IgD-negative memory B cell (primary cell): ENCODE measurements at regions not wholly inside any gene's neighbourhood (a gene's known extent, or its start where the extent isn't known, plus 50 kb on each side); places are given as distances from the start of the nearest gene placed in this dataset.

Experiments used
- H3K27ac Mint-ChIP-seq, 3 donors: one replicate each; pipeline ENCODE4 v1.8.0; 2020 to 2022; ENCODE audit warnings: mild to moderate bottlenecking in 3 of 3, mixed read lengths in 3 of 3, moderate library complexity in 1 of 3
- H3K27me3 Mint-ChIP-seq: one replicate; pipeline ENCODE4 v1.8.0; 2021; ENCODE audit warnings: mixed read lengths
- H3K36me3 Mint-ChIP-seq: one replicate; pipeline ENCODE4 v1.8.0; 2020; ENCODE audit warnings: mild to moderate bottlenecking, mixed read lengths
- H3K4me1 Mint-ChIP-seq, 3 donors: one replicate each; pipeline ENCODE4 v1.8.0; 2020 to 2022; ENCODE audit warnings: mixed read lengths in 3 of 3, mild to moderate bottlenecking in 1 of 3
- H3K4me3 Mint-ChIP-seq, 4 donors: one replicate each; pipeline ENCODE4 v1.8.0; 2020 to 2022; ENCODE audit warnings: mild to moderate bottlenecking in 4 of 4, mixed read lengths in 4 of 4, moderate library complexity in 3 of 4
- H3K9me3 Mint-ChIP-seq, 3 donors: one replicate each; pipeline ENCODE4 v1.8.0; 2020 to 2021; ENCODE audit warnings: mixed read lengths in 3 of 3, mild to moderate bottlenecking in 1 of 3

DNA sequence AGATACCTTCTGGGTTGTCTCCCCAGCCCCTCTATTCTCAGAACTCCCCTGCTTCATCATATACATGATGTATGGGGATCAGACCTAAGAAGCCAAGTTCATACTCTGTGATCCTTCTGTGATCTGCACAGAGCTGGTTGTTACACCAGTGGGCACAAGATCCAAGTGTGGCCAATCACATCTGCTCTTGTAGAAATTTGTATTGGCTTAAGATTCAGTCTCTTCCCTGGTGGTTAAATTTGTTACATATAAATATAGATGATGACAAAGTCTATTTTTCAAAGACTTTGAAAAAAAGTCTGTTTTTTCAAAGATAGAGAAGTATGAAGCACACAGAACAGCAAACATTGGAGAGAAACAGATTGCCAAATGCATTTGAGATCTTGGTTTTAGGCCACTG lies 135.8 kb upstream of the FGGY start:
- Mint-ChIP-seq H3K27ac (no peak overlapping the region), H3K4me1 (no peaks in the 10 kb centered on the region), H3K9me3 (peaks cover 1 to 14% (median 9%) of the 10 kb centered on the region in 3 donors), H3K27me3 (peaks cover 7% of the 10 kb centered on the region), H3K36me3 (no peaks in the 10 kb centered on the region), H3K4me3 (no peak overlapping the region)

DNA sequence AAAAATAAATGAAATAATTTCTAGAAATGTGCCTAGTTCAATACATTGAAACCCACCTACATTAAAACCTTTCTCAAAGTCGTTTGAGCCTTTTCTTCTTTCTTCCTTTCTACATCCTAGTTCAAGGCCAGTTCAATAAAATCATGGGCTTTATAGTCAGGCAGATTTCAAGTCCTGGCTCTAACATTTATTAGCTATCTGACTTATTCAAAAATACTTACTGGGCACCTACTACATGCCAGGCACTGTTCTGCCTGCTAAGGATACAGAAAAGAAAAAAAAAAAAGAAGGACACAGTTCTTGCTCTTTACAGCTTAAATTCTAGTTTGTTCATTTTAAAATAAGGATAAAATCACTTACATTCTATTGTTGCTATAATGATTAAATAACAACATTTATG lies 134.2 kb upstream of the FGGY start:
- Mint-ChIP-seq H3K9me3 (peaks cover 4 to 15% (median 9%) of the 10 kb centered on the region in 3 donors), H3K4me3 (no peak overlapping the region), H3K36me3 (no peaks in the 10 kb centered on the region), H3K4me1 (no peaks in the 10 kb centered on the region), H3K27me3 (peaks cover 7% of the 10 kb centered on the region), H3K27ac (no peak overlapping the region)

DNA sequence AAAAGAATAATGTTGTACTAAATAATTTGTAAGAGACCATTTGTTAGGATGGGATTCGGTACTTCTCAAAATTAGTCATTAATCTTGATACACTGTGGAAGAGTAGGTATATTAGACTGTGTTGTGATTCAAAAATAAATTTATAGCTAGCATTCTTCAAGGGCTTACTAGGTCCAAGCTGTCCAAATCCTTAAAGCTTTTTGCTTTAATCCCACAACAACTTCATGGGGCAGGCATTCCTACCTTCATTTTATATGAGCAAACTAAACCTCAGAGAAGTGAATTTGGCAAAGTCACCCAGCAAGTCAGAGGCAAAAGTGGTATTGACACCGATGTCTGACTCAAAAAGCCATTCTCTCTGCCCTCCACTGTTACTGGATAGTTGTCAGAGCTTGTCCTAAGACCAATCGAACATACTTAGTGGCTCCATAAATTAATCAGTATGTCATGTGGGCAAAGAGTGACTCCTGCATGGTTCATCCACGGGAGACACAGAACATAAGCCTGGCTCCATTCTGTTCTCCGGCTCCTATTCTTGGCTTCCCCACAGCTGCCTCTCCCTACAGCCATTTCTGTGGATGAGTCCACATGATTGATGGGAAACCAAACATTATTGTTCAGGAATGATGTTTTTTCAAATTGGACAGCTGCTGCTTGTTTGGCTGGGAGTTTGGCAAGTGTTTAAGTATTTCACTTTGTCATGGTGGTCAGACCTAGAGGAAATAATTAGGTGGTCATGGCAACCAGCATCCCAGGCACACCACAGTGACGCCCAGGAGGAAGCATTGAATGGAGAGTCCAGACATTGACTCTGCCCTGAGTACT lies 133.4 kb upstream of the FGGY start:
- peaks cover 7% of the 10 kb centered on the region for H3K27me3 Mint-ChIP-seq
- peaks cover 6 to 15% (median 9%) of the 10 kb centered on the region in 3 donors for H3K9me3 Mint-ChIP-seq
- no peaks in the 10 kb centered on the region for H3K36me3 Mint-ChIP-seq
- H3K4me1 Mint-ChIP-seq, result no peaks in the 10 kb centered on the region
- no peak overlapping the region for H3K4me3 Mint-ChIP-seq
- no peak overlapping the region for H3K27ac Mint-ChIP-seq

DNA sequence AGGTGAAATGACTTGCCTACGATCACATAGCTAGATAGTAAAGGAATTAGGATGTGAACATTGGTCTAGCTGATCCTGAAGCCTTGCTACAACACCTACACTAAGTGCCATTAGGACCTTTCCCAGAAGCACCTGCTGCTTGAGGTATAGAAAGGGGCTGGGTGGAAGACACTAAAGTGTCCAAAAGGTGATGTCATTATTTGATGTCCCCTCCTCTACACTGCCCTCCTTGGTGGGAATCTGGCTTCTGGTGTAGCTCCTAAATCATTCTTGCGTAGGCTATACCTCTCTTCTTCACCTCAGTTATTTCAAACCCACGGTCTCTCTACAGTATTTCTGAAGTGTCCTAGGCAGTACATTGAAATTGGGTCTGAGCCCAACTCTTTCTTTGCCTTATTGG lies 132.5 kb upstream of the FGGY start:
- Mint-ChIP-seq H3K27ac (no peak overlapping the region), H3K9me3 (peaks cover under 1 to 11% (median 9%) of the 10 kb centered on the region in 3 donors), H3K27me3 (peaks cover 7% of the 10 kb centered on the region), H3K4me1 (no peaks in the 10 kb centered on the region), H3K36me3 (no peaks in the 10 kb centered on the region), H3K4me3 (no peak overlapping the region)

DNA sequence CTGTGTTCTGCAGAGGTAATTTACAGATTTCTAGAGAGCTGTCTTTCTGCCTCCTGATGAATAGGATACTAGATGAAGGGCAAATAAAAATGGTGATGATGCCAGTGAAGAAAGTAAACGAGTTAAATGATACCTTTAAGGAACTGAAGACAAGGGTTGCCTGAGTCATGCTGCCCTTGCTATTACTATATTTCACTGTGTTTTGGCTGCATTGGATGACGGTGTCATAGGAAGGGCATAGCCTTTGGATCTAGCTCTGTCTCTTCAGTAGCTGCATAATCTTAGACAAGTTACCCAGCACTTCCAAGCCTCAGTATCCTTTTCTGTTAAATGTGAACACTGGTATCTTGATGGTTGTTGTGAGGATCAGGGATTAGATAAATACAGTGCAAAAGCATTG lies 131.5 kb upstream of the FGGY start:
- Mint-ChIP-seq H3K4me1 (no peaks in the 10 kb centered on the region), H3K9me3 (peaks cover 0 to 11% (median 9%) of the 10 kb centered on the region in 3 donors), H3K4me3 (no peak overlapping the region), H3K36me3 (no peaks in the 10 kb centered on the region), H3K27ac (peak overlapping the region in 1 of 3 donors; percentile 14), H3K27me3 (peaks cover 7% of the 10 kb centered on the region)

DNA sequence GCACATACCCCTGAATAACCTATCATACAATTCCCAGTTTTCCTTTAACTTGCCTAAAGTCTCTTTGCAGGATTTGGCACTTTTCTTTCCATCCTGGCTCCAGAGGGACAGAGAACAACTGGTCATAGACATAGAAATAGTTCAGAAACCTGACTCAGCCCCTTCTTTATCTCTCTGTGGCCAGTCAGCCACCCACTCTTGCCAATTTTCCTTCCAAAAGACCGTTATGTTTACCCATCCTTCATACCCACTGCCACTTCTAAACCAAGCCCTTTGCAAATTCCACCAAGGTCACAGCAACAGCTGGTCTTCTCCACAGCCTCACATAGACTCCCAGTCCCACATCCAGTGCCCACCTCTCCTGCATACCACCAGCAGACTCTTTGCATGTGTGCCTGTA lies 127.2 kb upstream of the FGGY start:
- Mint-ChIP-seq H3K4me3 (no peak overlapping the region), H3K27me3 (peaks cover 4% of the 10 kb centered on the region), H3K27ac (no peak overlapping the region), H3K9me3 (peaks cover 0 to 11% (median 9%) of the 10 kb centered on the region in 3 donors), H3K36me3 (no peaks in the 10 kb centered on the region), H3K4me1 (peaks cover 0 to 4% (median 4%) of the 10 kb centered on the region in 3 donors)

DNA sequence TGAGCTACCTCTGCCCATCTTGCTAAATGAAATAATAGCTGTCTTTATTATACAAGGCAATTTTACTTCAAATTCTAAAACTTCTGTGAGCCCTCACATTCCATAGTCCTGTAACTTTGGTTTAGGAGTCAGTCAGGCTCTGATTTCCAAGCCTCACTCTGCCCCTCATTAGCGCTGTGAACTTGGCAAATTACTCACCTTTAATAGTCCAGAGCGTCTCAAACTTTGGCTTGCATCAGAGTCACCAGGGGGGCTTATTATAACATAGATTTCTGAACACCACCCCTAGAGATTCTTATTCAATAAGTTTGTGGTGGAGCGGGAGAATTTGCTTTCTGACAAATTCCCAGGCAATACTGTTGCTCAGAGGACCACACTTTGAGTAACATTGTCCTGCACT lies 126.2 kb upstream of the FGGY start:
- H3K9me3 Mint-ChIP-seq, result peaks cover 0 to 11% (median 7%) of the 10 kb centered on the region in 3 donors
- H3K36me3 Mint-ChIP-seq, result peaks cover 2% of the 10 kb centered on the region
- H3K27ac Mint-ChIP-seq, result no peak overlapping the region
- no peaks in the 10 kb centered on the region for H3K27me3 Mint-ChIP-seq
- no peak overlapping the region for H3K4me3 Mint-ChIP-seq
- H3K4me1 Mint-ChIP-seq, result peaks cover 0 to 4% (median 4%) of the 10 kb centered on the region in 3 donors

DNA sequence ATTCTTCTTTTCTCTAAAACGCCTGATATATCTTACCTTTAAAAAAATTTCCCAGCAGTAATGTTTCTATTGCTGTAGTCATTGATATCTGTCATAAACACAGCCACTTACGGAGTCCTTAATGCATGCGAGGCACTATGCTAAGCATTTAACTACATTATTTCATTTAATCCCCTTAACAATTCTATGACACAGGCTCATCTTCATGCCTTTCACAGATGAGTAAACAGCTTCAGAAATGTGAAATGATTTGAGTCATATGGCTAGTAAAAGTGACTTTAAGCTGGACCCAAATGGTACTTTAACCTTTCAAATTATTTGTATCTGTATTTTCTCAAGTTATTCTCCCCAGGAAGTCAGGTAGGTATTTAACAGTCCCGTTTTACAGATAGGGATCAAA lies 125.1 kb upstream of the FGGY start:
- H3K4me3 Mint-ChIP-seq, result no peak overlapping the region
- no peaks in the 10 kb centered on the region for H3K27me3 Mint-ChIP-seq
- H3K36me3 Mint-ChIP-seq, result peaks cover 2% of the 10 kb centered on the region
- H3K4me1 Mint-ChIP-seq, result peaks cover 0 to 4% (median 4%) of the 10 kb centered on the region in 3 donors
- H3K9me3 Mint-ChIP-seq, result peaks cover 0 to 7% (median 0%) of the 10 kb centered on the region in 3 donors
- no peak overlapping the region for H3K27ac Mint-ChIP-seq

DNA sequence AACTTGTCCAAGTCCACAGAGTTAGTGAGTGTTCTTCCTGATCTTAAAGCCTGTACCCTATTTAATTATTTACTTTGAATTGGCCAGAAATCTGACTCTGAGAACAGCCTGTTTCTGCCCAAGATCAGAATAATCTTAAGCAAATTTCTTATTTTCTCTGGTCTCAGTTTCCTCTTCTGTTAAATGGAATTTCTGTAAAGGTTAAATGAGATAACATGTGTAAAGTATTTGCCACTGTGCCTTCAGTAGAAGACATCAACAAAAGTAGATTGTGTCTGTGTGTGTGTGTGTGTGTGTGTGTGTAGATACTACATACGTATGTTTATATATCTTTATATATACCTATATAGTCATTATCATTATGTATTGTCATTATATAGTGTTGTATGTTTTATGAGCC lies 124.2 kb upstream of the FGGY start:
- no peak overlapping the region for H3K4me3 Mint-ChIP-seq
- H3K4me1 Mint-ChIP-seq, result peaks cover 0 to 4% (median 4%) of the 10 kb centered on the region in 3 donors
- peaks cover 2% of the 10 kb centered on the region for H3K36me3 Mint-ChIP-seq
- no peaks in the 10 kb centered on the region for H3K27me3 Mint-ChIP-seq
- H3K27ac Mint-ChIP-seq, result no peak overlapping the region
- H3K9me3 Mint-ChIP-seq, result peaks cover 0 to 7% (median 4%) of the 10 kb centered on the region in 3 donors

DNA sequence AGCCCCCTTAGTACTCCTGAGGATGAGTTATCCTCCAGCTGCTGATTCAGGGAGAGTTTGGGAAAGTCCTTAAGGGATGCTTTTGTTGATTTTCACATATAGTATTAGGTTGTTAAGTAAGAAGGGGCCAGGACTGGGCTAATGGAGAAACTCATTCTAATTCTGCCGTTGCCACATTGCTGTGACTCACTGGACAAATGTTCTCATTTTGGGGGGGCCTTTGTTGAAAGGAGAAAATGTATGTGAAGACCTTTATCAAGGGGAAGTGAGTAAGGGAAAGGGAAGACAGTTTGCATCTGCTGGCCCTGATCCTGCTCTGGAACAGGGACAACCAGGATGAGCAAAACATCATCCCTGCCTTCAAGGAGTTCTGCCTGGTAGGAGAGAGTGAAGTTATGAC lies 123.2 kb upstream of the FGGY start:
- H3K36me3 Mint-ChIP-seq, result peaks cover 2% of the 10 kb centered on the region
- H3K27ac Mint-ChIP-seq, result no peak overlapping the region

DNA sequence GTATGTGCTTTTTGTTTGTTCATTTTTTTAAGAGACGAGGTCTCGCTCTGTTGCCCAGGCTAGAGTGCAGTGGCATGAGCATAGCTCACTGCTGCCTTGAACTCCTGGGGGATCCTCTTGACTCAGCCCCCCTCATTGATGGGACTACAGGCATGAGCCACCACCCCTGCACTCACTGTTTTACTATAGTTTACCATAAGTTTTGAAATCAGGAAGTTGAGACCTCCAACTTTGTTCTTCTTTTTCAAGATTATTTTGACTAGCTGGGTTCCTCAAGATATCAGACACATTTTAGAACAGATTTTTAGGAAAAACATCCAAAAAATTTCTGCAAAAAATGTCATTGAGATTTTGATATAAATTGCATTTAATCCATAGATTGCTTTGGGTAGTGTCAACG lies 120.4 kb upstream of the FGGY start:
- H3K27ac Mint-ChIP-seq, result no peak overlapping the region
- H3K9me3 Mint-ChIP-seq, result peaks cover 0 to 4% (median 0%) of the 10 kb centered on the region in 3 donors
- H3K36me3 Mint-ChIP-seq, result peaks cover 2% of the 10 kb centered on the region
- no peak overlapping the region for H3K4me3 Mint-ChIP-seq
- H3K27me3 Mint-ChIP-seq, result no peaks in the 10 kb centered on the region
- peaks cover 0 to 4% (median 4%) of the 10 kb centered on the region in 3 donors for H3K4me1 Mint-ChIP-seq

More for the DNA sequence above, 123.2 kb upstream of the FGGY start:
- Mint-ChIP-seq H3K4me3 (no peak overlapping the region), H3K9me3 (peaks cover 0 to 4% (median 0%) of the 10 kb centered on the region in 3 donors), H3K4me1 (peaks cover 0 to 4% (median 4%) of the 10 kb centered on the region in 3 donors), H3K27me3 (no peaks in the 10 kb centered on the region)

DNA sequence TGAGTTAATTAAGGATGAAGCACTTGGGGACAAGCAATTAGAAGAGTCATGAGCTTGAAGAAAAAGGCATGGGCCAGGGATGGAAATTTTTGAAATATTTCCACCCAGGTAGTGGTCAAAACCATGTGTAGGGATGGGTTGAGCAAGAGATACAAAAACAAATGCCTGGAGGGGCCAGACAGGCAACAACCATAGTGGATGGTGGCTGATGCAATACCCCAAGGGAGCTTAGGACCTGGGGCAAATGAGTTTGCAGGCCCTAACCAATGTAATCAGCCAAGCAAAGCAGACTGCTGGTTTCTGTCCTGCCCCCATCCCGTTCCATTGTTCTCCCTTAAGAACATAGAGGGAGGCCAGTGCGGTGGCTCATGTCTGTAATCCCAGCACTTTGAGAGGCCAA lies 119.1 kb upstream of the FGGY start:
- no peak overlapping the region for H3K27ac Mint-ChIP-seq
- peaks cover 0 to 4% (median 0%) of the 10 kb centered on the region in 3 donors for H3K9me3 Mint-ChIP-seq
- H3K27me3 Mint-ChIP-seq, result no peaks in the 10 kb centered on the region
- H3K36me3 Mint-ChIP-seq, result peaks cover 2% of the 10 kb centered on the region
- H3K4me1 Mint-ChIP-seq, result peaks cover 0 to 4% (median 4%) of the 10 kb centered on the region in 3 donors
- peak overlapping the region in 1 of 4 donors; percentile 72 for H3K4me3 Mint-ChIP-seq

DNA sequence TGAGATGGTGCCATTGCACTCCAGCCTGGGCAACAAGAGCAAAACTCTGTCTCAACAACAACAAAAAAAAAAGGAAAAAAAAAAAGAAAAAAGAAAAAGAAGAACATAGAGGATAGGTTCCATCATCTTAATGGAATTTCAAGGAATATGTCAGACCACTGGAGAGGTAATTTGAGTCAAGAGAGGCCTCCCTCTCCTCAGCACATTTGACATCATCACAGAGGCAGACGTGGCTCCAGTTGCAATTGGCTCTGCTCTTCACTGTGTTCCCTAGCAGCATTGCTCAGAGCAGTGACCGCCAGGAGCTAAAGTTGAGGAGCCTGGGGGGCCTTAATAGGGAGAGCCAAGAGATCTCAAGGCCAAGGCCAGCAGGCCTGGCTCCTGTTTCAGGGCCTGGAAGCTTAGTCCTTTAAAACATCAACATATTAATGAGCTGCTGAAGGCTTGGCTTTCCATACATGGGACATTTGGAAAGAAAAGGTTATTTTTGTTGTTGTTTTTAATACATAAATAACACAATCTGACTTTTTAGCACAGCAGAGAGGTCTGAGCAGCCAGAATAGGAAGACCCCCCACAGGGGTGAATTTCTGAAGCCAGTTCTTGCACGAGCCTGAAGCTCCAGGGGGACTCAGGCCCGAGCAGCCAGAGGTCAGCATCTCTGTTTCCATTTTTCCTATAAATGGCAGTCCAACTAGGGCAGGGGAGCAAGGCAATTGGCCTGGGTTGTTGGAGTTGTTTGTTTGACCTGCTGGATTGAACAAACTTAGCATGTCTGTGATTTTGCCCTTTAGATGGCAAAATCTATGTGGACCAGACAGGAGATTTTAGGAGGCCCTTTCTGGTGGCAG lies 118.3 kb upstream of the FGGY start:
- H3K9me3 Mint-ChIP-seq, result peaks cover 0 to 4% (median 0%) of the 10 kb centered on the region in 3 donors
- H3K4me1 Mint-ChIP-seq, result peaks cover 0 to 4% (median 4%) of the 10 kb centered on the region in 3 donors
- no peak overlapping the region for H3K4me3 Mint-ChIP-seq
- H3K27me3 Mint-ChIP-seq, result no peaks in the 10 kb centered on the region
- peaks cover 2% of the 10 kb centered on the region for H3K36me3 Mint-ChIP-seq
- H3K27ac Mint-ChIP-seq, result no peak overlapping the region

DNA sequence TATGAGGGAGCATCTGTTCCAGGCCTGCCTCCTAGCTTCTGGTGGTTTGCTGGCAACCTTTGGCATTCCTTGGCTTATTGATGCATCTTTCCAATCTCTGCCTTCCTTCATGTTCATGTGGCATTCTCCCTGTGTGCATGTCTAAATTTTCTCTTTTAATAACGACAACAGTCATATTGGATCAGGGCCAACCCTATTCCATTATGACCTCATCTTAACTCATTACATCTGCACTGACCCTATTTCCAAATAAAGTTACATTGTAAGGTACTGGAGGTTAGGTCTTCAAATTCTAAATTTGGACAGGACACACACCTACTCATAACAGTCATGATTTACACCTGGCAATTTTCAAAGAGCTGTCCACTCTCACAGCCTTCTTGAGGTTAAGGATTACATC lies 117.2 kb upstream of the FGGY start:
- peaks cover 0 to 2% (median 0%) of the 10 kb centered on the region in 3 donors for H3K4me1 Mint-ChIP-seq
- no peaks in the 10 kb centered on the region for H3K27me3 Mint-ChIP-seq
- H3K4me3 Mint-ChIP-seq, result no peak overlapping the region
- H3K27ac Mint-ChIP-seq, result no peak overlapping the region
- H3K9me3 Mint-ChIP-seq, result peaks cover 0 to 4% (median 0%) of the 10 kb centered on the region in 3 donors
- H3K36me3 Mint-ChIP-seq, result peaks cover 2% of the 10 kb centered on the region

DNA sequence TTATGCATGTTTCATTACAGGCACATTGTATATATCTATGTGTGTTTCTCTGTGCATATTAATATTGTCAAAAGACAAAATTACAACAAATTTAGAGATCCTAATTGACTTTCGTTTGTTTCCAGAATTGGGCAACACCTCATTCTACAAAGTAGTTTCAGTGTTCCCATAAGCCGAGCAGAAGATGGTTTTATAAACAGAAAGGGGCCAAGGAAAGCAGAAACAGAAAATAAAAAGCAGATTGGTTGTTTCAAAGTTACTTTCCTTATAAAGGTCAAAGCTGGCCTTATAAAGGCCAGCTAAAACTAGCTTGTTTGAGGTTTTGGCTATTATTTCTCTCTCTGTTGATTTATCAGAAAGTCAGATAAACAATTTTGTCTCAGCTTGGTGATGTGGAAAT lies 116.2 kb upstream of the FGGY start:
- no peaks in the 10 kb centered on the region for H3K36me3 Mint-ChIP-seq
- no peaks in the 10 kb centered on the region for H3K27me3 Mint-ChIP-seq
- no peak overlapping the region for H3K4me3 Mint-ChIP-seq
- no peak overlapping the region for H3K27ac Mint-ChIP-seq
- peaks cover 0 to 4% (median 0%) of the 10 kb centered on the region in 3 donors for H3K9me3 Mint-ChIP-seq
- H3K4me1 Mint-ChIP-seq, result peaks cover 0 to 5% (median 2%) of the 10 kb centered on the region in 3 donors
